RWPE2 (cell line): ENCODE measurements at regions not wholly inside any gene's neighbourhood (a gene's known extent, or its start where the extent isn't known, plus 50 kb on each side); places are given as distances from the start of the nearest gene placed in this dataset.
"Not testable (repeated sequence)": the region's sequence is repeated elsewhere in the genome, so short reads cannot be mapped to it uniquely, and the experiment has no call there.

Source experiments
- ATAC-seq: fragments of 200-7000 bp; cut with Tn5 transposase; 3 replicates; pipeline ENCODE4 v1.9.1; 2021; ENCODE audit warnings: low read depth
- DNase-seq: peaks from one replicate; pipeline ENCODE4 v3.0.0-alpha.2; 2020; ENCODE audit warnings: low spot score
- H3K27ac ChIP-seq: fragments of 450-650 bp; 2 replicates; pipeline ENCODE4 v1.5.1; 2017; ENCODE audit warnings: mild to moderate bottlenecking; ENCODE audit not compliant: poor library complexity, severe bottlenecking
- H3K27me3 ChIP-seq: fragments of 250-450 bp; sonication (Bioruptor Pico); 2 replicates; pipeline ENCODE4 v1.5.1; 2021; ENCODE audit warnings: mild to moderate bottlenecking, moderate library complexity; ENCODE audit not compliant: insufficient read depth, poor library complexity, severe bottlenecking
- H3K36me3 ChIP-seq: fragments of 250-450 bp; sonication (Bioruptor Pico); 2 replicates; pipeline ENCODE4 v1.5.1; 2020; ENCODE audit warnings: low read depth, mild to moderate bottlenecking, moderate library complexity
- H3K4me1 ChIP-seq: fragments of 250-450 bp; sonication (Bioruptor Pico); 2 replicates; pipeline ENCODE4 v1.5.1; 2021; ENCODE audit warnings: mild to moderate bottlenecking, moderate library complexity; ENCODE audit not compliant: insufficient read depth, poor library complexity, severe bottlenecking
- H3K4me3 ChIP-seq: fragments of 250-450 bp; sonication (Bioruptor Pico); 2 replicates; pipeline ENCODE4 v1.5.1; 2021; ENCODE audit warnings: mild to moderate bottlenecking, moderate library complexity; ENCODE audit not compliant: severe bottlenecking
- H3K9me3 ChIP-seq: fragments of 250-450 bp; sonication (Bioruptor Pico); 2 replicates; pipeline ENCODE4 v1.5.1; 2021; ENCODE audit warnings: mild to moderate bottlenecking, moderate library complexity; ENCODE audit not compliant: severe bottlenecking
- TF ChIP-seq, protein P1 (sequence below): fragments of 450-650 bp; IDR thresholded peaks from one replicate; pipeline ENCODE4 v1.5.1; 2017; ENCODE audit warnings: mild to moderate bottlenecking, moderate library complexity; ENCODE audit not compliant: poor library complexity, severe bottlenecking

DNA sequence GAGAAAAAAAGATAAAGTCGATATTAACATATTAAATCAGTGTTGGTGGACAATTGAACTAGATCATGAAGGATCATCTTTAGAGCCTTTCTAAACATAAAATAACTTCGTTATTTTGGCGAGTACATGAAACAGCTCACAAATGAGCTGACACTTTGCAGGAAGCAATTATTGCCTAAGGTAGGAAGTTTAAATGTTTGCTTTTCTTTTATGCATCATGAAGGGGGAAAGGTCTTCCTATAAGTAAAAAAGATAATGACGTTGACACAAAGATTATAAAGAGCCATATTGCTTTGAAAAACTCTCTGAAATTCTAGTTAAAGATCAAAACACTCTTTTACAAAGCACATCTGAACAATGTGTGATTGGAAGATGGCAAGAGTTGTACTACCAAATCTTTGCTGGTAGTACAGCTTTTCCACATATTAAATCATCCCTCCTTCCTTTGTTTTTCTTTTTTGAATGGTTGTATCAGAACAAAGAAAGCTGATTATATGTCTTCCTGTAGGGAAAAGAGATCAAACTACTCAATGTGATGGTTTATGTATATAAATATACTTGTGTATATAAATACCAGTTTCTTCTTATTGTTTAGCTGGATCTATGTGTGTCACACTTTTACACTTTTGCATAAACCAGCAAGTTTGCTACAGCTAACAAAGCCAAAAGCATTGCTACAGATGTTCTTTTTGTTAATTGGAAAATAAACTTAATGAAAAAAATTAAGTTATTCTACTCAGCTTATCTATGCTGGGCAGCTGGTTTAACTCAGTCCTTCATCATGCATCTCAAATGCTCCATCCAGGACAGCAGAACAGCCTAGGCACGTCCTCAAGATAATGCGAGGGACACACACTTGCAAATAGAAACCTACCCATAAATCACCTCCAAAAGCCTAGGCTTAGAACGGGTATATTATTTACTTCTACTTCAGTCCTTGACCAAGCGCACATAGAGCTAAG is 850.8 kb upstream of the ROBO1 start:
- TF ChIP-seq, protein P1, sequence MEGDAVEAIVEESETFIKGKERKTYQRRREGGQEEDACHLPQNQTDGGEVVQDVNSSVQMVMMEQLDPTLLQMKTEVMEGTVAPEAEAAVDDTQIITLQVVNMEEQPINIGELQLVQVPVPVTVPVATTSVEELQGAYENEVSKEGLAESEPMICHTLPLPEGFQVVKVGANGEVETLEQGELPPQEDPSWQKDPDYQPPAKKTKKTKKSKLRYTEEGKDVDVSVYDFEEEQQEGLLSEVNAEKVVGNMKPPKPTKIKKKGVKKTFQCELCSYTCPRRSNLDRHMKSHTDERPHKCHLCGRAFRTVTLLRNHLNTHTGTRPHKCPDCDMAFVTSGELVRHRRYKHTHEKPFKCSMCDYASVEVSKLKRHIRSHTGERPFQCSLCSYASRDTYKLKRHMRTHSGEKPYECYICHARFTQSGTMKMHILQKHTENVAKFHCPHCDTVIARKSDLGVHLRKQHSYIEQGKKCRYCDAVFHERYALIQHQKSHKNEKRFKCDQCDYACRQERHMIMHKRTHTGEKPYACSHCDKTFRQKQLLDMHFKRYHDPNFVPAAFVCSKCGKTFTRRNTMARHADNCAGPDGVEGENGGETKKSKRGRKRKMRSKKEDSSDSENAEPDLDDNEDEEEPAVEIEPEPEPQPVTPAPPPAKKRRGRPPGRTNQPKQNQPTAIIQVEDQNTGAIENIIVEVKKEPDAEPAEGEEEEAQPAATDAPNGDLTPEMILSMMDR: no peak
- Histone ChIP-seq H3K4me3 (no peak overlapping the region), H3K4me1 (no peaks in the 10 kb centered on the region), H3K27ac (no peak overlapping the region), H3K27me3 (no peaks in the 10 kb centered on the region), H3K36me3 (no peaks in the 10 kb centered on the region), H3K9me3 (peaks cover 3% of the 10 kb centered on the region)
- DNase-seq (no peak), ATAC-seq (no peak)

DNA sequence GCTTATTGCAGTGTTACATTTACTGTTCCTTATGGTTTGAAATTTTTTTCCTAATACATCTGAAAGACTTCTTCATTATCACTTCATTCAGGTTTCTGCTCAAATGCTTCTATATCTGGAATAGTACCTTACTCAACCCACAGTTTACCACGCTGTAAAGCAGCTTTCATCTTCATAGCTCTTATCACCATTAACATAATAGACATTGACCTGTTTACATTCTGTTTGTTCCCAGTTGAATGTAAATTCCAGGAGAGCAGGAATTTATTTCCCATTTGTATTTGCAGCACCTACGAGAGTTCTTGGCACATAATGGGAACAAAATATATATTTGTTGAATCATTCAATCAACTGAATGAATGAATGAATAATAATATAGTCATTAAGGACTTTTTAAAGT is 844.6 kb upstream of the ROBO1 start:
- no peak for ATAC-seq
- no peaks in the 10 kb centered on the region for H3K9me3 ChIP-seq
- no peaks in the 10 kb centered on the region for H3K4me1 ChIP-seq
- no peak overlapping the region for H3K27ac ChIP-seq
- no peaks in the 10 kb centered on the region for H3K36me3 ChIP-seq
- TF ChIP-seq, protein P1: no peak
- DNase-seq: no peak
- no peaks in the 10 kb centered on the region for H3K27me3 ChIP-seq
- H3K4me3 ChIP-seq: no peak overlapping the region

DNA sequence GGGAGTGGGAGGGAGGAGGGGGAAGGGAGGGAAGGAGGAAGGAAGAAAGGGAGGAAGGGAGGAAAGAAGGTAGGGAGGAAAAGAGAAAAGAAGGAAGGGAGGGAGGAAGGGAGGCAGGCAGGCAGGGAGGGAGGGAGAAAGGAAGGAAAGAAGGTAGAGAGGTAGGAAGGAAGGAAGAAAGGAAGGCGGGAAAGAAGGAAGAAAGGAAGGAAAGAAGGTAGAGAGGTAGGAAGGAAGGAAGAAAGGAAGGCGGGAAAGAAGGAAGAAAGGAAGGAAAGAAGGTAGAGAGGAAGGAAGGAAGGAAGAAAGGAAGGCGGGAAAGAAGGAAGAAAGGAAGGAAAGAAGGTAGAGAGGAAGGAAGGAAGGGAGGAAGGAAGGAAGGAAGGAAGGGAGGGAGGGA is 840.3 kb upstream of the ROBO1 start:
- not testable (repeated sequence) for ATAC-seq, H3K27ac ChIP-seq, H3K27me3 ChIP-seq

DNA sequence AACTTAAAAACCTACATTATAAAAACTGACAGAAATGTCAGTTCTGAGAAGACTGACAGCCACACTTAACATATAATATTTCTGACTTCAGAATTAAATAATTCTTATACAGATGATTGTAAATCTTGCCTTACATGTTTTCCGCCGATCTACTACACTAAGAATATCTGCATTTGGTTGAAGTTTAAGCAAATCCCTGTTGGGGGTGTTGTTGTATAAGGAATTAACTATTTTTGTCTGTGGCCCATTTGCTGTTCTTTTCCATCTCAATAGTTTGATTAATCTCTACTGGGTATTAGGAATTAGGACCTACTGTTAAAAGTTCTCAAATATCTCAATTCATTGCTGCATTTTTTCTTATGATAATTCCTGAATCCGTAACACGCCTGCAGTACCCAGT is 838.3 kb upstream of the ROBO1 start:
- TF ChIP-seq, protein P1: peak; percentile 7
- H3K27ac ChIP-seq: no peak overlapping the region
- no peaks in the 10 kb centered on the region for H3K9me3 ChIP-seq
- H3K4me3 ChIP-seq: no peak overlapping the region
- no peaks in the 10 kb centered on the region for H3K36me3 ChIP-seq
- DNase-seq: no peak
- no peaks in the 10 kb centered on the region for H3K27me3 ChIP-seq
- ATAC-seq: no peak
- no peaks in the 10 kb centered on the region for H3K4me1 ChIP-seq

More for the DNA sequence above, 840.3 kb upstream of the ROBO1 start:
- not testable (repeated sequence) for H3K9me3 ChIP-seq, H3K4me3 ChIP-seq, H3K36me3 ChIP-seq, DNase-seq, H3K4me1 ChIP-seq

DNA sequence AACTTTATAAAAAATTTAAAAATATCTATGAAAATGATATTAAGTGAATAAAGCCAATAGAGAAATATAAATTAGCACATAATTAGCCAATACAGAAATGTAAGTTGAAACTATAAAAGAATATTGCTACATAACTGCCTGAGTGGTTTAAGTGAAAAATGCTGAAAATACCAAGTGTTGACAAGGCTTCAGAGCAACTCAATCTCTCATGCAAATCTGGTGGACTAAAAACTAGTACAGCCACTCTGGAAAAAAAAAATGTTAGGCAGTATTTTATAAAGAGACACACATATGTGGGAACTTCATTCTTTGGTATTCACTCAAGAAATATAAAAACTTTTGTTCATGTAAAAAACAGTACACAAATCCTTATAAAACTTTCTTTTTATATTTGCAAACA is 833.7 kb upstream of the ROBO1 start:
- DNase-seq (no peak), ATAC-seq (no peak)
- no peaks in the 10 kb centered on the region for H3K9me3 ChIP-seq
- H3K27ac ChIP-seq: no peak overlapping the region
- TF ChIP-seq, protein P1: no peak
- H3K4me3 ChIP-seq: no peak overlapping the region
- H3K36me3 ChIP-seq: no peaks in the 10 kb centered on the region
- no peaks in the 10 kb centered on the region for H3K4me1 ChIP-seq
- no peaks in the 10 kb centered on the region for H3K27me3 ChIP-seq
